ENCODE measurements at regions not wholly inside any gene's neighbourhood (a gene's known extent, or its start where the extent isn't known, plus 50 kb on each side); places are given as distances from the start of the nearest gene placed in this dataset.

DNA sequence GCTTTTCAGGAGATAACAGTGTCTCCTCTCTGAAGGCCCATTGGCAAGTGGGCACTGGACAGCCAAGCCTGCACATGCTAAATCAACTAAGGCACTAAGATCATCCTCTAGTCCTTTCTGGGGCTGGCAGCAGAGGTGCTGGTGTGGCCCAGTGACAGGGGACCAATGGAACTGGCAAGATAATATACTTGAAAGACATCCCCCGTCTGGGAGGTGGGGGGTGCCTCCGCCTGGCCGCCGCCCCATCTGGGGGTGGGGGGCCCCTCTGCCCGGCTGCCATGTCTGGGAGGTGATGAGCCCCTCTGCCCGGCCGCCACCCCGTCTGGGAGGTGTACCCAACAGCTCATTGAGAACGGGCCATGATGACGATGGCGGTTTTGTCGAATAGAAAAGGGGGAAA is 223.3 kb downstream of the UNC5CL start:
- Histone ChIP-seq H3K4me3 (no peak overlapping the region), H3F3A (ENCODE audit: insufficient read depth, low read depth) (no peaks in the 10 kb centered on the region), H3K4me2 (no peak overlapping the region), H3K4me1 (replicated peaks; ENCODE audit: insufficient read depth) (no peaks in the 10 kb centered on the region), H4K20me1 (ENCODE audit: insufficient read depth) (no peaks in the 10 kb centered on the region), H3K27me3 (ENCODE audit: insufficient read depth, low read depth) (peaks cover 3% of the 10 kb centered on the region; the same call in 1 of the 2 replicates), H3K36me3 (ENCODE audit: low read depth) (no peaks in the 10 kb centered on the region), H3K79me2 (ENCODE audit: low read depth) (no peaks in the 10 kb centered on the region), H3K27ac (no peak overlapping the region), H2AFZ (no peak overlapping the region), H3K9me3 (ENCODE audit: insufficient read depth, low read depth) (no peaks in the 10 kb centered on the region), H3K9me2 (ENCODE audit: insufficient read depth) (no peaks in the 10 kb centered on the region)
- no peak for DNase-seq
- no peak for TF ChIP-seq EZH2 (IDR thresholded peaks at IDR 0.05; ENCODE audit: low read depth)
- TF ChIP-seq, protein P1, sequence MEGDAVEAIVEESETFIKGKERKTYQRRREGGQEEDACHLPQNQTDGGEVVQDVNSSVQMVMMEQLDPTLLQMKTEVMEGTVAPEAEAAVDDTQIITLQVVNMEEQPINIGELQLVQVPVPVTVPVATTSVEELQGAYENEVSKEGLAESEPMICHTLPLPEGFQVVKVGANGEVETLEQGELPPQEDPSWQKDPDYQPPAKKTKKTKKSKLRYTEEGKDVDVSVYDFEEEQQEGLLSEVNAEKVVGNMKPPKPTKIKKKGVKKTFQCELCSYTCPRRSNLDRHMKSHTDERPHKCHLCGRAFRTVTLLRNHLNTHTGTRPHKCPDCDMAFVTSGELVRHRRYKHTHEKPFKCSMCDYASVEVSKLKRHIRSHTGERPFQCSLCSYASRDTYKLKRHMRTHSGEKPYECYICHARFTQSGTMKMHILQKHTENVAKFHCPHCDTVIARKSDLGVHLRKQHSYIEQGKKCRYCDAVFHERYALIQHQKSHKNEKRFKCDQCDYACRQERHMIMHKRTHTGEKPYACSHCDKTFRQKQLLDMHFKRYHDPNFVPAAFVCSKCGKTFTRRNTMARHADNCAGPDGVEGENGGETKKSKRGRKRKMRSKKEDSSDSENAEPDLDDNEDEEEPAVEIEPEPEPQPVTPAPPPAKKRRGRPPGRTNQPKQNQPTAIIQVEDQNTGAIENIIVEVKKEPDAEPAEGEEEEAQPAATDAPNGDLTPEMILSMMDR (conservative IDR thresholded peaks at IDR 0.05) = no peak
- ChIA-PET CTCF (no interaction called here), POLR2A (ENCODE audit: unreplicated experiment) (no interaction called here)
- intact Hi-C loops (cut with micrococcal nuclease; ENCODE audit: unreplicated experiment) = no loop called here
- BruUV-seq (replicated peaks) = no TSS peak

DNA sequence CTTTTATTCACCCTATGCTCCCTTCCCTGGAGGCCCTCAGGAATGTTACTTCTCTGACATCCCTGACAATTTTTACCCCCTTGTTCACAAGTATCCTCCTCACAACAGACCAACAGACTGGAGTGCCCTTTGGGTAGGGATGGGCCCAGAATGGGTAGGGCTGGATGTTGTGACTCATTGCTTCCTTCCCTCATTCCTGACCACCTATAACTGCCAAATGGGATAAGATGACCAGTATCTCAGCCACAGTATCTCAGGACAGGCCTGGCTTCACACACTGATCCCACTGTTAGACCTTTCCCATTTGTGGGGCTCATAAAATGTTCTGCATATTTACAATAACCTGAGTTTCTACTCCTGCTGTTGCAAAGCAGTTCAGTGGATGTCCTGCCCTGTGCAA is 223.0 kb upstream of the LRFN2 start:
- Histone ChIP-seq H3K36me3 (ENCODE audit: low read depth) (no peaks in the 10 kb centered on the region), H4K20me1 (ENCODE audit: insufficient read depth) (no peaks in the 10 kb centered on the region), H3K9me3 (ENCODE audit: insufficient read depth, low read depth) (no peaks in the 10 kb centered on the region), H3F3A (ENCODE audit: insufficient read depth, low read depth) (no peaks in the 10 kb centered on the region), H3K79me2 (ENCODE audit: low read depth) (no peaks in the 10 kb centered on the region), H3K9me2 (ENCODE audit: insufficient read depth) (no peaks in the 10 kb centered on the region), H2AFZ (no peak overlapping the region), H3K4me2 (no peak overlapping the region), H3K27ac (no peak overlapping the region), H3K4me1 (replicated peaks; ENCODE audit: insufficient read depth) (no peaks in the 10 kb centered on the region), H3K27me3 (ENCODE audit: insufficient read depth, low read depth) (0 out of 2 replicates have a peak, but pooled peaks cover 6% of the 10 kb centered on the region), H3K4me3 (no peak overlapping the region)
- no TSS peak for BruUV-seq (replicated peaks)
- no peak for TF ChIP-seq EZH2 (IDR thresholded peaks at IDR 0.05; ENCODE audit: low read depth)
- TF ChIP-seq, protein P1 (conservative IDR thresholded peaks at IDR 0.05) = no peak
- ChIA-PET CTCF (no interaction called here), POLR2A (ENCODE audit: unreplicated experiment) (no interaction called here)
- intact Hi-C loops (cut with micrococcal nuclease; ENCODE audit: unreplicated experiment) = no loop called here
- DNase-seq = no peak

DNA sequence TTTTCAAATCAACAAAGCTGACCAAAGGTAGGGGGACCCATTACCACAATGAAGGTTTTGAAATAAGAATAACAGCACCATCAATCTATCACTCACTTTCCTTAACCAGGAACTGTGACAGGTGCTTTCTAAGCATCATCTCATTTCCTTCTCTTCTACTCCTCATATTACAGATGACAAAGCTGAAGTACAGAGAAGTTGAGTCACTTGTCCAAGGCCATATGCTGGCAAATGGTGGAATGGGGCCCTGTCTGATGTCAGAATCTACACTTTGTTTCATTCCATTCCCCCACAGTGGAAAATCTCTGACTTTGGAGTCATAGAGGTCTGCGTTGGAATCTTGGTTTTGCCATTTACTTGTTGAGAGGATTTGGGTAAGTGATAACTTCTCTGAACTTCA is 222.5 kb upstream of the LRFN2 start:
- no peaks in the 10 kb centered on the region for H3K79me2 ChIP-seq (ENCODE audit: low read depth)
- ChIA-PET CTCF (no interaction called here), POLR2A (ENCODE audit: unreplicated experiment) (no interaction called here)
- 0 out of 2 replicates have a peak, but pooled peaks cover 6% of the 10 kb centered on the region for H3K27me3 ChIP-seq (ENCODE audit: insufficient read depth, low read depth)
- no peak for DNase-seq
- H3F3A ChIP-seq (ENCODE audit: insufficient read depth, low read depth) = no peaks in the 10 kb centered on the region
- no peaks in the 10 kb centered on the region for H3K9me2 ChIP-seq (ENCODE audit: insufficient read depth)
- no peaks in the 10 kb centered on the region for H3K9me3 ChIP-seq (ENCODE audit: insufficient read depth, low read depth)
- no peaks in the 10 kb centered on the region for H3K36me3 ChIP-seq (ENCODE audit: low read depth)
- no peak overlapping the region for H3K4me3 ChIP-seq
- no peaks in the 10 kb centered on the region for H4K20me1 ChIP-seq (ENCODE audit: insufficient read depth)
- no peak for TF ChIP-seq EZH2 (IDR thresholded peaks at IDR 0.05; ENCODE audit: low read depth)
- TF ChIP-seq, protein P1 (conservative IDR thresholded peaks at IDR 0.05) = no peak
- no peak overlapping the region for H3K4me2 ChIP-seq
- BruUV-seq (replicated peaks) = no TSS peak
- intact Hi-C loops (cut with micrococcal nuclease; ENCODE audit: unreplicated experiment) = no loop called here
- no peak overlapping the region for H3K27ac ChIP-seq
- no peaks in the 10 kb centered on the region for H3K4me1 ChIP-seq (replicated peaks; ENCODE audit: insufficient read depth)
- H2AFZ ChIP-seq = no peak overlapping the region

Measured in PC-9 (cell line).